ENCODE measurements at regions not wholly inside any gene's neighbourhood (a gene's known extent, or its start where the extent isn't known, plus 50 kb on each side); places are given as distances from the start of the nearest gene placed in this dataset.

DNA sequence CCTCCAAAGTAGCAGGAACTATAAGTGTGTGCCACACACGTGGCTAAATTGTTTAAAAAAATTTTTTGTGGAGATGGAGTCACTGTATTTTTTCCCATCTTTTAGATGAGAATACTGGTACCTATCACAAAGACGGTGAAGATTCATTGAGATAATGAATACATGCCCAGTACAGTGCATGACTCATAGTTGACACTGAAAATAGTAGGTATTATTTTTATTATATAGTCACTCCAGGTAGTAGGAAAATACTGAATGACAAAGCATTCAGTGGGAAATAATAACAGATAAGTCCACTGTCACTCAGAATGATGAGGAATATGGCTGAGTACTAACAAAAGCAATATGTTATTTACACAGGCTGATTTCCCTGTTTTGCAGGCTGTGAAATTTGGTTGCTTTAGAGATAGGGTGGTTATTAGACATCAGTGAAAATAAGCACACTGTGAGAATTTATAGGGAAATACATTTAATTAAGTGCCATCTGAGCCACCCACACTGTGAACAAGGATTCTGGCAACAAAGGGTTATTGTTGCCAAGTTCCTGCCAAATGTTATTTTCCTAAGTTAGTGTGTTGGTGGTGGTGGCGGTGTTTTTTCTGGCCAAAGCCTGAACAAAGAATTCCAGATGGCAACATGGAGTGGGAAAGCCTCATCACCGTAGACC, 129.8 kb upstream of the FOXQ1 start:
- no peak for ATAC-seq (ENCODE audit: low FRiP score)
- Histone ChIP-seq H3K9me3 (ENCODE audit: control insufficient read depth, low read length) (no peaks in the 10 kb centered on the region), H3K4me3 (ENCODE audit: low read length in 2 of 2) (no peak overlapping the region), H3K27me3 (ENCODE audit: control insufficient read depth in 1 of 2, insufficient read depth in 2 of 2, low read length in 1 of 2) (peaks cover 0 to 3% of the 10 kb centered on the region in 2 donors), H3K27ac (ENCODE audit: low read depth in 1 of 2, low read length in 2 of 2) (no peak overlapping the region), H3K36me3 (ENCODE audit: control insufficient read depth in 1 of 2, insufficient read depth in 2 of 2, low read length in 1 of 2) (no peaks in the 10 kb centered on the region), H3K4me1 (ENCODE audit: control insufficient read depth in 1 of 2, insufficient read depth in 2 of 2, low read length in 2 of 2) (no peaks in the 10 kb centered on the region)
- intact Hi-C loops (cut with DNase I) = no loop called here
- DNase-seq = no peak
- 22 to 28% methylated on average over 4 of the region's 4 CpGs for WGBS, 2 donors

DNA sequence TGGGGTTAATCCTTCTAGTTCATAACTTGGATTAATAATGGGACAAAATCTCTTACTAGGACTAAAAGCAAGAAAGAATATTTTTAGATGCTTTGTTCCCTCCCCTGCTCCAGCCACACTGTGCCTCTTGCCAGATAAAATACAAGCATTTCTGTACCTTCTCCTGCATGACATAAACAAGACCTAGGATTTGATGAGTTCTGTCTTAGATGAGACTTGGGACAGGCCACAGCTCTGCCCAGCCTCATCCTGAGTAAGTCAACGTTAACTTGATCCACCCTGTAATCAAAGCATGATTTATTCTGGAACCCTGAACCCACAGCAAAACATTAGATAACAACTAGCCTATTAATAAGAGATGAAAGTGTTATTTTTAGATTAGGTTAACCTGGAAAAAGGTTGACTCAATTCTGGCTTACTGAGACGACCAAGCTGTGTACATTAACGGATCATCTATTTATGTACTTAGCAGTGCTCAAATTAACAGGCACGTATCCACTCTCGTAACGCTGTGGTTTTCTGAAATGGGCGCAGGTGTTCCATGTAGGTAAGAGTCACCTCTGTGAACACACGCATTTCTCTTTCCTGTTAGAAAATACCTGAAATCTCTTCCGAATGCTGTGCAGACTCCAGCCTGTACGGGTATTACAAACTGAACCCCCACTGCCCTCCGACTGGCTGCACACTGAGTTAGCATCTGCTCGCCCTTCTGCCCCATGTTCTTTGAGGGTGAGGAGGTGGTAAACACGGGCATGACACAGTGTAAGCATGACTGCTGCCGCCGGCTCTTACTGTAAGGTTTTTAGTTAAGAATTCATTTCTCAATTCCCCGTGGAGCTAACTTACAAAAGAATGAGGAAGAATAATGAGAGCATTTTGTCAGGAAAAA, 132.1 kb upstream of the FOXQ1 start:
- Histone ChIP-seq H3K4me1 (ENCODE audit: control insufficient read depth in 1 of 2, insufficient read depth in 2 of 2, low read length in 2 of 2) (no peaks in the 10 kb centered on the region), H3K27me3 (ENCODE audit: control insufficient read depth in 1 of 2, insufficient read depth in 2 of 2, low read length in 1 of 2) (no peaks in the 10 kb centered on the region), H3K9me3 (ENCODE audit: control insufficient read depth, low read length) (no peaks in the 10 kb centered on the region), H3K4me3 (ENCODE audit: low read length in 2 of 2) (no peak overlapping the region), H3K36me3 (ENCODE audit: control insufficient read depth in 1 of 2, insufficient read depth in 2 of 2, low read length in 1 of 2) (no peaks in the 10 kb centered on the region), H3K27ac (ENCODE audit: low read depth in 1 of 2, low read length in 2 of 2) (no peak overlapping the region)
- intact Hi-C loops (cut with DNase I) = no loop called here
- DNase-seq (no peak), ATAC-seq (ENCODE audit: low FRiP score) (no peak)
- 46 to 53% methylated on average over 16 of the region's 16 CpGs for WGBS, 2 donors

DNA sequence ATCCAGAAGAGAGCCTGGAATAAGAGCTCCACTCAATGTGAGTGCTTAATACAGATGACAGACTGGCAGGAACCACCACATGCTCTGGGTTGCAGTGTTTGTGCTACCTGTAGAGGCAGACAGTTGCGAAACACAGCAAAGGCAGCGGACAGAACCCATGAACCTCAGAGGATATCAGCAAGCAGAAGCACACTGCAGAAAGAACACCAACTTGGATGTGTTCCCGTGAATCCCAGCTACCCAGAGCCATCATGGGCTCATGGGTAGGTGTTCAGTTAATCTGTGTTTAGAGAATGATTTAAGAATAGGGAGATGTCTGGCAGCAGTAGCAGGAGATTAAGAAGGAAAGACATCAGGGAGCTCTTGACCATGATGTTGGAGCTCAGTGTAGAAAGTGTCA, 133.3 kb upstream of the FOXQ1 start:
- Histone ChIP-seq H3K4me1 (ENCODE audit: control insufficient read depth in 1 of 2, insufficient read depth in 2 of 2, low read length in 2 of 2) (no peaks in the 10 kb centered on the region), H3K36me3 (ENCODE audit: control insufficient read depth in 1 of 2, insufficient read depth in 2 of 2, low read length in 1 of 2) (no peaks in the 10 kb centered on the region), H3K27ac (ENCODE audit: low read depth in 1 of 2, low read length in 2 of 2) (no peak overlapping the region), H3K9me3 (ENCODE audit: control insufficient read depth, low read length) (no peaks in the 10 kb centered on the region), H3K27me3 (ENCODE audit: control insufficient read depth in 1 of 2, insufficient read depth in 2 of 2, low read length in 1 of 2) (no peaks in the 10 kb centered on the region), H3K4me3 (ENCODE audit: low read length in 2 of 2) (no peak overlapping the region)
- DNase-seq (no peak), ATAC-seq (ENCODE audit: low FRiP score) (no peak)
- 91% methylated on average over 3 of the region's 3 CpGs for WGBS, 2 donors
- intact Hi-C loops (cut with DNase I) = no loop called here

- no peak overlapping the region for H3K4me3 ChIP-seq (ENCODE audit: low read length in 2 of 2)
Measured at GRCh38 chr6:1176567-1176966, 135.3 kb upstream of the FOXQ1 start.

DNA sequence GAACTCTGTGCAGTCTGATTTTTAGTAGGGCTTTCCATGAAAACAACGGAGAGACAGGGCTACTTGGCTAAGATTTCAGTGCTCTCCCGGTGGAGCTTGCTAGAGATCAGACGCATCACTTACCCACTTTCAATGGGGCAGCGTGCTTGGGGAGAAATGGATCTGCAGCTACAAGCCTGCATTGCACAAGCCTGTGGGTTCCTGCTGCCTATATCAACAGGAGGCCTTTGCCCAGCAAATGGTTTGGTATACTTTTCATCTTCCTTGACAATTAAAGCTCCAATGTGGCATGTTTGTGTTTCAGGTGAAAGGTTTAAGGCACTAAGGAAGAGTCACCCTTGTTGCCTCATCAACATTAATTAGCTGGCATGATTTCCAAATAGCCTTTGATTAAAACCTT, 136.0 kb upstream of the FOXQ1 start:
- H3K27ac ChIP-seq (ENCODE audit: low read depth in 1 of 2, low read length in 2 of 2) = no peak overlapping the region
- H3K36me3 ChIP-seq (ENCODE audit: control insufficient read depth in 1 of 2, insufficient read depth in 2 of 2, low read length in 1 of 2) = no peaks in the 10 kb centered on the region
- H3K4me1 ChIP-seq (ENCODE audit: control insufficient read depth in 1 of 2, insufficient read depth in 2 of 2, low read length in 2 of 2) = no peaks in the 10 kb centered on the region
- DNase-seq = no peak
- H3K9me3 ChIP-seq (ENCODE audit: control insufficient read depth, low read length) = peaks cover under 1% of the 10 kb centered on the region
- intact Hi-C loops (cut with DNase I) = no loop called here
- H3K4me3 ChIP-seq (ENCODE audit: low read length in 2 of 2) = no peak overlapping the region
- H3K27me3 ChIP-seq (ENCODE audit: control insufficient read depth in 1 of 2, insufficient read depth in 2 of 2, low read length in 1 of 2) = no peaks in the 10 kb centered on the region
- no peak for ATAC-seq (ENCODE audit: low FRiP score)
- WGBS, 2 donors = 65 to 73% methylated on average over 4 of the region's 4 CpGs

More at GRCh38 chr6:1176567-1176966, 135.3 kb upstream of the FOXQ1 start:
- no peak overlapping the region for H3K27ac ChIP-seq (ENCODE audit: low read depth in 1 of 2, low read length in 2 of 2)
- no peaks in the 10 kb centered on the region for H3K9me3 ChIP-seq (ENCODE audit: control insufficient read depth, low read length)
- intact Hi-C loops (cut with DNase I) = no loop called here
- ATAC-seq (ENCODE audit: low FRiP score) = no peak
- H3K27me3 ChIP-seq (ENCODE audit: control insufficient read depth in 1 of 2, insufficient read depth in 2 of 2, low read length in 1 of 2) = no peaks in the 10 kb centered on the region
- H3K4me1 ChIP-seq (ENCODE audit: control insufficient read depth in 1 of 2, insufficient read depth in 2 of 2, low read length in 2 of 2) = no peaks in the 10 kb centered on the region
- H3K36me3 ChIP-seq (ENCODE audit: control insufficient read depth in 1 of 2, insufficient read depth in 2 of 2, low read length in 1 of 2) = no peaks in the 10 kb centered on the region
- DNase-seq = no peak
- WGBS, 2 donors = 69 to 81% methylated on average over 6 of the region's 6 CpGs

GRCh38 chr6:1170794-1171193, 141.1 kb upstream of the FOXQ1 start:
- H3K4me1 ChIP-seq (ENCODE audit: control insufficient read depth in 1 of 2, insufficient read depth in 2 of 2, low read length in 2 of 2) = no peaks in the 10 kb centered on the region
- no peak overlapping the region for H3K27ac ChIP-seq (ENCODE audit: low read depth in 1 of 2, low read length in 2 of 2)
- DNase-seq (no peak), ATAC-seq (ENCODE audit: low FRiP score) (no peak)
- WGBS, 2 donors = 39 to 43% methylated on average over 8 of the region's 8 CpGs
- no peaks in the 10 kb centered on the region for H3K36me3 ChIP-seq (ENCODE audit: control insufficient read depth in 1 of 2, insufficient read depth in 2 of 2, low read length in 1 of 2)
- no peak overlapping the region for H3K4me3 ChIP-seq (ENCODE audit: low read length in 2 of 2)
- H3K27me3 ChIP-seq (ENCODE audit: control insufficient read depth in 1 of 2, insufficient read depth in 2 of 2, low read length in 1 of 2) = no peaks in the 10 kb centered on the region
- intact Hi-C loops (cut with DNase I) = no loop called here
- H3K9me3 ChIP-seq (ENCODE audit: control insufficient read depth, low read length) = peaks cover 2% of the 10 kb centered on the region

GRCh38 chr6:1164600-1164999, 147.3 kb upstream of the FOXQ1 start:
- Histone ChIP-seq H3K27ac (ENCODE audit: low read depth in 1 of 2, low read length in 2 of 2) (no peak overlapping the region), H3K36me3 (ENCODE audit: control insufficient read depth in 1 of 2, insufficient read depth in 2 of 2, low read length in 1 of 2) (no peaks in the 10 kb centered on the region), H3K27me3 (ENCODE audit: control insufficient read depth in 1 of 2, insufficient read depth in 2 of 2, low read length in 1 of 2) (peaks cover 0 to 2% of the 10 kb centered on the region in 2 donors), H3K9me3 (ENCODE audit: control insufficient read depth, low read length) (no peaks in the 10 kb centered on the region), H3K4me3 (ENCODE audit: low read length in 2 of 2) (no peak overlapping the region), H3K4me1 (ENCODE audit: control insufficient read depth in 1 of 2, insufficient read depth in 2 of 2, low read length in 2 of 2) (no peaks in the 10 kb centered on the region)
- DNase-seq = no peak
- intact Hi-C loops (cut with DNase I) = no loop called here
- ATAC-seq (ENCODE audit: low FRiP score) = no peak
- 61% methylated on average over 5 of the region's 5 CpGs for WGBS, 2 donors

GRCh38 chr6:1163501-1163900, 148.4 kb upstream of the FOXQ1 start:
- Histone ChIP-seq H3K4me3 (ENCODE audit: low read length in 2 of 2) (no peak overlapping the region), H3K27me3 (ENCODE audit: control insufficient read depth in 1 of 2, insufficient read depth in 2 of 2, low read length in 1 of 2) (peaks cover 0 to 2% of the 10 kb centered on the region in 2 donors), H3K27ac (ENCODE audit: low read depth in 1 of 2, low read length in 2 of 2) (no peak overlapping the region), H3K9me3 (ENCODE audit: control insufficient read depth, low read length) (no peaks in the 10 kb centered on the region), H3K36me3 (ENCODE audit: control insufficient read depth in 1 of 2, insufficient read depth in 2 of 2, low read length in 1 of 2) (no peaks in the 10 kb centered on the region), H3K4me1 (ENCODE audit: control insufficient read depth in 1 of 2, insufficient read depth in 2 of 2, low read length in 2 of 2) (no peaks in the 10 kb centered on the region)
- ATAC-seq (ENCODE audit: low FRiP score) = no peak
- intact Hi-C loops (cut with DNase I) = no loop called here
- 71 to 72% methylated on average over 5 of the region's 5 CpGs for WGBS, 2 donors
- DNase-seq = no peak

Measured in aorta (tissue), 5 donors.